Stimulated activated naive CD4-positive, alpha-beta T cell (primary cell): ENCODE measurements at regions not wholly inside any gene's neighbourhood (a gene's known extent, or its start where the extent isn't known, plus 50 kb on each side); places are given as distances from the start of the nearest gene placed in this dataset.
"Not testable (repeated sequence)": the region's sequence is repeated elsewhere in the genome, so short reads cannot be mapped to it uniquely, and the experiment has no call there.

ENCODE experiments used
- DNase-seq, 6 experiments: peaks; one replicate each; lab custom pipeline; 2025; lab: John Stamatoyannopoulos, UW

DNA sequence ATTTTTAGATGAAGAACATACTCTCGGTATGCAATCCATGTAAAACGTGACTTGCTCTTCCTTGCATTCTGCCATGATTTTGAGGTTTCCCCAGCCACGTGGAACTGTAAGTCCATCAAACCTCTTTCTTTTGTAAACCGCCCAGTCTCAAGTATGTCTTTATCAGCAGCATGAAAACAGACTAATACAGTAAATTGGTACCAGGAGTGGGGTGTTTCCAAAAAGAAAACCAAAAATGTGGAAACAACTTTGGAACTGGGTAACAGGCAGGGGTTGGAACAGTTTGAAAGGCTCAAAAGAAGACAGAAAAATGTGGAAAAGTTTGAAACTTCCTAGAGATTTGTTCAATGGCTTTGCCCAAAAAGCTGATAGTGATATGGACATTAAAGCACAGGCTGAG is 1957.9 kb downstream of the SUCLG1 start:
- DNase-seq = no peak

DNA sequence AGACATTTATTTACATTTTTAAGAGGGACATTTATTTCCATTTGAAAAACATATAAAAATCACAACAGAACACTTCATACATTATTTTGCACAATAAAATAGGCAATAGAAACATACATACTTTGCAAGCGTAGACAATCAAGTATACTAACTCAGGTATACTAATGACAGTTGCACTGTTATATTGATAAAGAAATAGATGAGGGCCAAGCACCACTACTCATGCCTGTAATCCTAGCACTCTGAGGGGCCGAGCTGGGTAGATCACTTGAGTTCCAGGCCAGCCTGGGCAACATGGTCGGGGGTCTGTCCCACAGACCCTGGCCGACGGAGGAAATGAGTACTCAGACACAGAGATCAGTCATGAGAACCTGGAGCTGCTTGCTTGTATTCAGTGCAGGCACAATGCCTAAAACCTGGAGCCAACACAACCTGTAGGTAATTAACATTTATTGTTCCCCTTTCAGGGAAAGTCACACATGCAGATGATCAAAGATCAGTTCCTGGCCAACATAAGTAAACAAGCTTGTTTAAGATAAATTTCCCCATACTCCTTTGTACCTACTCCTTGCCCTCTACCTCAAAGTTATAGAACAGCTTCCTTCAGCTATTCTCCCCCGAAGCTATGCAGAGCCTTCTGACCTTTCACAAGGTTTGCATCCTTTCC is 1960.2 kb downstream of the SUCLG1 start:
- no peak for DNase-seq

- DNase-seq = no peak
Measured at GRCh38 chr2:82494739-82495138, 1964.3 kb downstream of the SUCLG1 start.

DNA sequence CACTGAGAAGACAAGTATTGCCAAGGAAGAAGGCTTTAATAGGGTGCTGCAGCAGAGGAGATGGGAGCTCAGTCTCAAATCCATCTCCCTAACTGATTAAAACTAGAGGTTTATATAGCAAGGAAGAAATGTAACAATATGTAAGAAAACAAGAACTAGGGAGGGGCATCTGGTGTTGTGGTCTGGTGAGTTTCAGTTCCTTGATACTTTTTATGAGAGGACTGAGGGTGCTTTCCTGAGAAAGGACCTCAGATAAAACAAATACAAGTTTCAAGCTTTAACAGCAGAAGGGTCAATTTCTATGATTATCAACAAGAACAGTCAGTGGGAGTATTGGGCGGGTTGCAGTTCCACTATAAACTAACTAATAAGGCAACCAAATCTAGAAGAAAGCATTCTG is 1967.5 kb downstream of the SUCLG1 start:
- DNase-seq = no peak

- no peak for DNase-seq
Measured at GRCh38 chr2:82487354-82487753, 1971.7 kb downstream of the SUCLG1 start.

DNA sequence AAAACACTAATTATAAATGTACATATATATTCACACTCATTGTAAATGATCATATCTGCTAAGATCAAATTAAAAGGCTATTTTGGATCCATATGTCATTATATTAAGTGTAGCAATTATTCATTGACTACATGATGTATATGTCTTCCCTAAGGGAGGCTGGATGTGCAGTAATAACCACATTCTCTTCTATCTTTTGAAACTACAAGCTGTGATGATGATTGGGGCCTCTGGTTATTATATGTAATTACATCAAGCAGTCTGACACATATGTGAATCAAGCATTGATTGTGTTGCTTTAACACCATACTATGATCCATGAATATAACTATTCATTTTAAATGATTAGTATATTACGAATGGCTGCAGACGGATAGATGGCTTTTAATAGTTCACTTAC is 1973.4 kb downstream of the SUCLG1 start:
- DNase-seq = no peak

DNA sequence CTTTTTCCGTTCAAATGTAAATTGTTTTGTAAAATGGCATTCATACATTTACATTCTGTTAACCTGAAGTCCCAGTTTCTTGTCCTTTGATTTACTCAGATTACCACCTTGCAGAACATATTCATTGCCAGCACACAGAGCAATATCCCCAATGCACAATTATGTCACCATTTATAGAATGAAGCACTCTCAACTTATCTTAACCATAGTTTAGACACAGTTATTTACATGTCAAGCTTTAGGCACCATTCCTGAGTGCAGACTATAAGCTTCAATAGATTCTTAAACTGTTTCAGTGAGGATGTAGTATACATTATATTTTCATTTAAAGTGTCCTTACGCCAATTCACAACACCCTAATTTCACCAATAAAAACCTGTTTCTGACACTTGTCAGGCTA is 1977.9 kb downstream of the SUCLG1 start:
- no peak for DNase-seq

DNA sequence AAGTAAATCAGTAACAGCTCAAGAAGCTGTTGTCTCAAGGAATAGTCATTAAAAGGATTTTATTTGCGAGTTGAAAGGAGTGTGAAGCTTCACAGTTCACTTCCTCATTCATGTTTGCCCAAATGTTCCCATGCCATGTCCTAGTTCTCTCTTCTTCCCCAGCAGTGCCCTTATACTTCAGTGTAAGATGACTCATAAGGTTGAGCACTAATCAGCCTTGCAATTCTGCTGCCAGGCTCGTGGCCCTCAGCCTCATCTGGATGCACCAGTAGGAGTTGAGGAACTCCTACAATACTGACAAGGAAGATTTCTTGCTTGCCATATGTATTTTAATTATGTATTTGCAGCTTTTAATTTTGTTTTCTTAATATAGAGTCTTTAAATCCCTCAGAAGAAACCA is 1980.4 kb downstream of the SUCLG1 start:
- no peak for DNase-seq

- no peak for DNase-seq
Measured at GRCh38 chr2:82476094-82476493, 1983.0 kb downstream of the SUCLG1 start.

DNA sequence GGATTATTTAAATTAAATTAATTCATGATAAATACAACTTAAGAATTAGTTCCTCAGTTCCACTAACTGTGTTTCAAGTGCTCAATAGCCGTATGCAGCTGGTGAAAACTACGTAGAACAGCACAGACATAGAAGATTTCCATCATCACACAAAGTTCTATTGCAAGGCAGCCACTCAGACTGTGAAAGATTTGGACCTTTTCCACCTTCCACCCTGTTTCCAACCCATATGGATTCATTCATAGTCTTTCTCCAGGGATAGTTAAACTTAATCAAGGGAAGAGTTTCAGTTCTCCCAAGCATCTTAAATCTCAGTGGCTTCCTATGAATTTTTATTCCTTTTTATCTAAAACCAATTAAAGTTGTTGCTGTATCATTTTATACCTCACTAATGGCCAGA is 2030.8 kb downstream of the SUCLG1 start:
- DNase-seq = no peak

- no peak for DNase-seq
Measured at GRCh38 chr2:82412021-82412420, 2047.1 kb downstream of the SUCLG1 start.

DNA sequence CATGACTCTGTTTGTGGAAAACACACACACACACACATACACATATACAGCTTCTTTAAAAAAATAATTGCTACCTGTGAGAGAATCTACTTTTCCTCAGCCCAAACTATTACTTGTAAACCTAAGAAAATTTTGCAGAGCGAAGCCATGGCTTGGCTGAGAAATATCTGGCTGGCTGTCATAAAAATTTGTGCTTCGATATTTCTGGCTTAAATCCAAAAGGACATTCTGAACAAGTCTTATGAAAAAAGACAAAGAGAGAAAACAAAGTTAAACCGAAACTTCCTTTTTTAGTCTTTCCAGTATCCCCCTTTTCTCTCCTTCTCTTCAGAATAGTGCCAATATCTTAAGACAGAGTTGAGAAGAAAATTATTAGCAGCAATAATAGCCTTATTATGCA is 2048.0 kb downstream of the SUCLG1 start:
- no peak for DNase-seq

GRCh38 chr2:82395531-82395930 is 2063.5 kb downstream of the SUCLG1 start:
- no peak for DNase-seq

DNA sequence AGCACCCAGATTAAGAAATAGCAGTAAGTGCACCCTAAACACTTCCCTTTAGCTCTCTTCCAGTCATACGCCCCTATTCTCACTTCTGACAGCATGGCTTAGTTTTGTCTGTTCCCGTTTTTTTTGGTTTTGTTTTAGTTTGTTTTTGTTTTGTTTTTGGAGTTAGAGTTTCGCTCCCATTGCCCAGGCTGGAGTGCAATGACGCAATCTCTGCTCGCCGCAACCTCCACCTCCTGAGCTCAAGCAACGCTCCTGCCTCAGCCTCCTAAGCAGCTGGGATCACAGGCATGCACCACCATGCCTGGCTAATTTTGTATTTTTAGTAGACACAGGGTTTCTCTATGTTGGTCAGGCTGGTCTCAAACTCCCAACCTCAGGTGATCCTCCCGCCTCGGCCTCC is 2067.7 kb downstream of the SUCLG1 start:
- DNase-seq = no peak

DNA sequence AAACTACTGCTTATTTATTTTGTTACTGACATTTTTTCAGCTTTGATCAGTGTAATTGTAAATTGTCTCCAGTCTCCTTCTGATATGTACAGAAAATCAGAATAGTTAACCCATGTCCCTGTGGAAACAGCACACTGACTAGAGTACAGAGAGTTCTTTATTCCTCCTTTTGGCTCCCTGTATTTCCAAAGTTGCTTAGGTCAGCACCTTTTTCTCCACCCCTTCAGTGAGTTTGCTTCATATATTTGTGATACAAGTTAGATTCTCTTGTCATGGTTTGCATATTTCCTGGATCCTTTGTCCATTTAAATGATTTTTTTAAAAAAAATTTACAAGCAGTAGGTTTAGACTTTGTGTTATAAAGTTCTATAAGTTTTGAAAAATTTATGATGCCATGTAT is 2051.1 kb upstream of the LRRTM1 start:
- no peak for DNase-seq

GRCh38 chr2:82345910-82346309 is 2041.4 kb upstream of the LRRTM1 start:
- no peak for DNase-seq

DNA sequence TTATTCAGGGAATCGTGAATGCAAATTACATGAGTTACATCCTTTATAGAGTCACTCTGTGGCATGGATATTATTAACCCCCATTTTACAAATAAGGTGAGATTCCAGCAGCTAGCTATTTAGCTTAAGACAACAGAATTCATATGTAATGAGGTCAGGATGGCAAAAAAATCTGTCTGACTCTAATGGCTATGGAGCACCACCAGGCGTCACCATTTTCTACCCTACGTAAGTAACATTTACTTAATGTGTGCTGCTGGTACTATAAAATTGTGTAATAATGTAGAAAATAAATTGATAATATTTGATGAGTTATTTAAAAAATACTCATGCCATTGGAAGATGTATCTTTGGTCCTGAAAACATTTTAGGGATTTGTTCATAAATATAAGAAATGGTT is 2040.1 kb upstream of the LRRTM1 start:
- DNase-seq = no peak

DNA sequence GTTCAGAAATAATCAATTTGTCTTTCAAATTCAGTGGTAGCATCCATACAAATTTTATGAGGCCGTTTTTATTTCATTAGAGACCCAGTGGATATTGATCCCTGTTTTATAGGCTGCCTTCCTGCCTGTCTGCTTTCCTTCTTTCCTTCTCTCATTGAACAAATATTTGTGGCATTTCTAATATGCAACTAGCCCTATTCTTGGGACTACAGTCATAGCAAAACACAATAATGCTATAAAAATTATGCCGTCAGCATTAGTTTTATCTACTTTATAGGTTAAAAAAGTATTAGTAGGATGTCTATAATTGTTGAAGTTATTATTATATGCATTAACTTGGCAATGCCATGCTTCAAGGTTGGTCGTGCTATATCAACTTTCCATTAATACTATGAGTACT is 2037.8 kb upstream of the LRRTM1 start:
- DNase-seq = no peak

DNA sequence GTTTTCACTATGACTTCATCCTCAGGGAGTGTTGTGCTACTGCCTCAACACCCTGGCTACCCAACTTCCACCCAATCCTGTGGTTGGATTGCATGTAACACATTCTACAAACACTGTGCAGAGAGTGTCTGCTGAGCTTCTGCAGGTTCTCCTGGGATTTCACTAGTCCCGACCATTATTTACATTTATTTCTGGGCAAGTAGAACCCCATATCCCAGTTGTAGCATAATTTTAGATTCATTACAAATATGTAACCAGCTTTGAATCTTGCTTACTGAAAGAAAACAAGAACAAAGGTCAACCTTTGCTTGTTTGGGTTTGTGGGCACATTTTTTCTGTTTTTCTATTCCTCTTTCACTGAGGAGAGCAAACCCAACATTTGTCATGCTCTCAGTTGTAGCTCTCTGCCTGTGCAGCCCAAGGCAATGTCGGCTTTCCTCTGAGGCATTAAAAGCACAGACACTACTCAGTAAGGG is 2036.1 kb upstream of the LRRTM1 start:
- DNase-seq = no peak

- DNase-seq = no peak
Measured at GRCh38 chr2:82339805-82340204, 2035.3 kb upstream of the LRRTM1 start.

DNA sequence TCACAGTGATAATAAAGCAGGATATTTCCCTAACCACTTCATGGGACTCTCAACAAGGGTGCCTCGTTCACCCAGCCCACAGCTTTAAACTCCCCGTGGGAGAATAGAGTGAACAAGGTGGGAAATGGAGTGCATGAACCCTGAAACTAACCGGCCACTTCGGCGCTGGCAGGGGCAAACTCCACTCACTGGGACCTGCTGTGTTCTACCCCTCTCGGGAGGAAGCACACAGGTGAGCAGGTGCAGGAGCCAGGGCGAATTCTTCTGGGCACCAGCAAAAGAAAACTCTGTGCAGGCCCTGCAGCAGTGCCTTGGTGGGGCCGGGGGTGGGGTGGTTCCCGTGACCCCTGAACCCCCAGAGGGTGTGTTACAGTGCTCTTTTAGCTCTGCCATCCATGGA is 2029.1 kb upstream of the LRRTM1 start:
- DNase-seq = no peak

GRCh38 chr2:82330155-82330554 is 2025.6 kb upstream of the LRRTM1 start:
- no peak for DNase-seq

- not testable (repeated sequence) for DNase-seq
Measured at GRCh38 chr2:82326180-82326767, 2021.7 kb upstream of the LRRTM1 start.

DNA sequence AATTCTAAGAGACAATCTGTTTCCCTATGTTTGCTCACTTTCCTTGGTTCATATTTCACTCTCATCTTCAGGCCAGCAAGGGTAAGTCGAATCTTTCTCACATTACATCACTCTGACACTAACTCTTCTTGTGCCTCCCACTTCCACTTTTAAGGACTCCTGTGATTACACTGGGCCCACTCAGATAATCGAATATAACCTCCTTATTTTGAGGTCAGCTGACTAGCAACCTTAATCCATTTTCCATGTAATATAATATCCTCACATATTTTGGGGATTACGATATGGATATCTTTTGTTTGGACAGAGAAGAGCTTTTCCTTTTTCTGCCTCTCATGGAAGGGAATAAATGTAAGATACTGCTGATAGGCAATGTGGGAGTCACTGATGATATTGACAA is 2015.7 kb upstream of the LRRTM1 start:
- no peak for DNase-seq
